Coronary artery (tissue), 2 donors: ENCODE measurements at regions not wholly inside any gene's neighbourhood (a gene's known extent, or its start where the extent isn't known, plus 50 kb on each side); places are given as distances from the start of the nearest gene placed in this dataset.

ENCODE experiments used
- DNase-seq: peaks from one replicate; pipeline ENCODE4 v3.0.0-alpha.2; 2017; ENCODE audit warnings: low spot score
- H3K27ac ChIP-seq, 2 donors: fragments of 200-600 bp; sonication (generic); one replicate each; pipeline ENCODE4 v1.5.1; 2016 to 2019
- H3K4me3 ChIP-seq: fragments of 200-600 bp; sonication (generic); 2 replicates; pipeline ENCODE4 v1.5.1; 2016; ENCODE audit warnings: mild to moderate bottlenecking, moderate library complexity
- CTCF ChIP-seq: fragments of 200-600 bp; sonication (generic); IDR thresholded peaks from one replicate; pipeline ENCODE4 v1.5.1; 2019; ENCODE audit warnings: antibody characterized with exemption

GRCh38 chr12:69163681-69164362 lies 75.5 kb upstream of the CPSF6 start:
- no peak for DNase-seq

GRCh38 chr12:69167648-69168165 lies 71.7 kb upstream of the CPSF6 start:
- H3K27ac ChIP-seq, result no peak overlapping the region
- TF ChIP-seq CTCF, result no peak
- no peak overlapping the region for H3K4me3 ChIP-seq
- no peak for DNase-seq

More at GRCh38 chr12:69163681-69164362, 75.5 kb upstream of the CPSF6 start:
- no peak overlapping the region for H3K27ac ChIP-seq
- no peak overlapping the region for H3K4me3 ChIP-seq
- no peak for TF ChIP-seq CTCF

GRCh38 chr12:69168363-69168762 lies 71.0 kb upstream of the CPSF6 start:
- Histone ChIP-seq H3K4me3 (no peak overlapping the region), H3K27ac (no peak overlapping the region)
- no peak for TF ChIP-seq CTCF
- no peak for DNase-seq

- H3K4me3 ChIP-seq, result no peak overlapping the region
- H3K27ac ChIP-seq, result no peak overlapping the region
- TF ChIP-seq CTCF, result no peak
- no peak for DNase-seq
Measured at GRCh38 chr12:69168828-69169227, 70.5 kb upstream of the CPSF6 start.

GRCh38 chr12:69170293-69170692 lies 69.1 kb upstream of the CPSF6 start:
- H3K4me3 ChIP-seq, result no peak overlapping the region
- no peak overlapping the region for H3K27ac ChIP-seq
- TF ChIP-seq CTCF, result no peak
- no peak for DNase-seq

GRCh38 chr12:69171881-69172280 lies 67.5 kb upstream of the CPSF6 start:
- TF ChIP-seq CTCF, result no peak
- Histone ChIP-seq H3K4me3 (no peak overlapping the region), H3K27ac (no peak overlapping the region)
- no peak for DNase-seq

- no peak for TF ChIP-seq CTCF
- Histone ChIP-seq H3K4me3 (no peak overlapping the region), H3K27ac (no peak overlapping the region)
- DNase-seq, result no peak
Measured at GRCh38 chr12:69172491-69172890, 66.9 kb upstream of the CPSF6 start.
